ENCODE measurements at regions not wholly inside any gene's neighbourhood (a gene's known extent, or its start where the extent isn't known, plus 50 kb on each side); places are given as distances from the start of the nearest gene placed in this dataset.
"Not testable (repeated sequence)": the region's sequence is repeated elsewhere in the genome, so short reads cannot be mapped to it uniquely, and the experiment has no call there.

GRCh38 chr6:44742201-44742600, 354.7 kb downstream of the CDC5L start:
- no peak for DNase-seq (ENCODE audit: low spot score)

GRCh38 chr6:44742828-44743372, 355.4 kb downstream of the CDC5L start:
- no peak for DNase-seq (ENCODE audit: low spot score)

GRCh38 chr6:44760116-44760515, 372.6 kb downstream of the CDC5L start:
- not testable (repeated sequence) for DNase-seq (ENCODE audit: low spot score)

- no peak for DNase-seq (ENCODE audit: low spot score)
Measured at GRCh38 chr6:44761046-44761445, 373.5 kb downstream of the CDC5L start.

- DNase-seq (ENCODE audit: low spot score) = no peak
Measured at GRCh38 chr6:44762496-44762895, 375.0 kb downstream of the CDC5L start.

GRCh38 chr6:44771647-44772415, 384.3 kb downstream of the CDC5L start:
- DNase-seq (ENCODE audit: low spot score) = no peak

- DNase-seq (ENCODE audit: low spot score) = no peak
Measured at GRCh38 chr6:44772838-44773237, 385.3 kb downstream of the CDC5L start.

GRCh38 chr6:44775121-44775520, 387.6 kb downstream of the CDC5L start:
- DNase-seq (ENCODE audit: low spot score) = no peak

GRCh38 chr6:44776344-44776743, 388.8 kb downstream of the CDC5L start:
- DNase-seq (ENCODE audit: low spot score) = no peak

GRCh38 chr6:44778513-44778912, 391.0 kb downstream of the CDC5L start:
- DNase-seq (ENCODE audit: low spot score) = no peak

Data from CD4-positive, alpha-beta T cell treated with Interleukin-6 at 100 ng/mL for 8 hours (primary cell).